ENCODE measurements at regions not wholly inside any gene's neighbourhood (a gene's known extent, or its start where the extent isn't known, plus 50 kb on each side); places are given as distances from the start of the nearest gene placed in this dataset.

GRCh38 chr2:9772999-9773902 is 70.0 kb upstream of the TAF1B start:
- DNase-seq, result no peak

DNA sequence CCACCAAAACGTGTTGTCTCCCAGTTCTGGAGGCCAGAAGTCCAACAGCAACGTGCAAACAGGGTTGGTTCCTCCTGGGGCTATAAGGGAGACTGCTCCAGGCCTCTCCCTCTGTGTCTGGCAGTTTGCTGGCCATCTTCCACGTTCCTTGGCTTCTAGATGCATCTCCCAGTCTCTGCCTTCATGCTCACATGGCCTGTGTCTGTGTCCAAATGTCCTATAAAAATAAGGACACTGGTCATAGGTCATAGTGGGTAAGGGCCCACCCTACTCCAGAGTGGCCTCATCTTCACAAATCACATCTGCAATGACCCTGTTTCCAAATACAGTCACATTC is 69.4 kb upstream of the TAF1B start:
- no peak for DNase-seq

GRCh38 chr2:9774266-9774665 is 69.0 kb upstream of the TAF1B start:
- no peak for DNase-seq

- no peak for DNase-seq
These were observed 67.9 kb upstream of the TAF1B start for GRCh38 chr2:9775351-9775750.

DNA sequence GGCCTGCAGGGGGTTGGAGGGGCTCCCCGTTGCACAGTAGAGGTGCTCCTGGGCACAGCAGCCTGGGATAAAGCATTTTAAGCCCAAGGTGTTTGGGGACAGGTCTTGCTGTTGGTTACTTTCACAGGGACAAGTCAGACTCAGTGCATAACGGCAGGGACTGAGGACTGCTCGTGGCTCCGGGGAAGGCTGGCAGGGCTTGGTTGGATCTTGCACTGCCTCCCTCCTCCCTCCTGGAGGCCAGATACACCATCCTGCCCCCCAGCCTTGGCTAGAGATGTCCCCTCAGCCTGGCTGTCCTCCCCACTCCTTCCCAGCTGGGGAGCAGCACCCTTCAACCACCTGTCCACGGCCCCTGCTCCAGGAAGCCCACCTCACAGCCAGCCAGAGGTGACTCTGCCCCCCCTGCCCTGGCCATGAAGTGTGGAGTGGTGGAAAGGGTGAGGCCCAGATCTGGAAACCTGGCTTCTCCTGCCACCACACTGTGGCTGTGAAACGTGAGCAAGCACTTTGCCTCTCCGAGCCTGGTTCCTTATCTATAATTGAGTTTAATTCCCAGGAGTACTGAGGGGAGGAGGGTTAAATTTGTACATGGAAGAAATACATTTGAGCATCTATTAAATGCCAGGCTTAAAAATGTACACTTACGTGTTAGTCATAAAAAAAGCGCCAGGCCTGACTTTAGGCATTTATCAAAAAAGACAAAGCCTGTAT is 67.1 kb upstream of the TAF1B start:
- no peak for DNase-seq

DNA sequence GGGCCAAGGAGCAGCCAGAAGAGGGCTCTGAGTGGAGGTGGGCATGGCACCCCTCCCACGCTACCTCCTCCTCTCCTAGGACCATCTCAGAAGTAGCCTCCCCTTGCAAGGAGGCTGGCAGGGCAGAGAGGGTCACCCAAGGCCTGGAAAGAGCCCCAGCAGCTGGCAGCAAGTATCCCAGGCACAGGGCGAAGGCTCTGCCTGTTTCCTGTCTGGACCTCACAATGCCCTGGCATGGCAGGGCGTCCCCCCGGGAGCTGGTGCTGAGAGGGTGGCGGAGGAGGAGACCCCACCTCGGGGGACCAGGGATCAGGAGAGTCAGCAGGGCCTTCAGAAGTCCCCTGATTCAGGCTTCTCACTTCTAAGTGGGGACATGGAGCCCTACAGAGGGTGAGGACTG is 66.2 kb upstream of the TAF1B start:
- no peak for DNase-seq

DNA sequence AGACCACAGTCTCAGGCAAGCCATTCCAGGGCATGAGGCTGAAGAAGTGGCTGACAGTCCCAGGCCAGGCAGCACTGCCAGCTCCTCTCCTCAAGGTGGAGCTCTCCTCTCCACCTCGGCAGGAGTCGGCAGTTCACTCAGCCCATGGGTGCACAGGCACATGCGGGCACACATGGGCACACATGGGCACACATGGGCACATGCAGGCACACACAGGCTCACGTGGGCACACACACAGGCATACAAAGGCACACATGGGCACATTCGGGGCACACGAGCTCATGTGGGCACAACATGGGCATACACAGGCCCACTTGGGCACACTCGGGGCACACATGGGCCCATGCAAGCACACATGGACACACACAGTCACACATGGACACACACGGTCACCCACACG is 65.3 kb upstream of the TAF1B start:
- DNase-seq, result peak in 1 of 5 donors; percentile 38

DNA sequence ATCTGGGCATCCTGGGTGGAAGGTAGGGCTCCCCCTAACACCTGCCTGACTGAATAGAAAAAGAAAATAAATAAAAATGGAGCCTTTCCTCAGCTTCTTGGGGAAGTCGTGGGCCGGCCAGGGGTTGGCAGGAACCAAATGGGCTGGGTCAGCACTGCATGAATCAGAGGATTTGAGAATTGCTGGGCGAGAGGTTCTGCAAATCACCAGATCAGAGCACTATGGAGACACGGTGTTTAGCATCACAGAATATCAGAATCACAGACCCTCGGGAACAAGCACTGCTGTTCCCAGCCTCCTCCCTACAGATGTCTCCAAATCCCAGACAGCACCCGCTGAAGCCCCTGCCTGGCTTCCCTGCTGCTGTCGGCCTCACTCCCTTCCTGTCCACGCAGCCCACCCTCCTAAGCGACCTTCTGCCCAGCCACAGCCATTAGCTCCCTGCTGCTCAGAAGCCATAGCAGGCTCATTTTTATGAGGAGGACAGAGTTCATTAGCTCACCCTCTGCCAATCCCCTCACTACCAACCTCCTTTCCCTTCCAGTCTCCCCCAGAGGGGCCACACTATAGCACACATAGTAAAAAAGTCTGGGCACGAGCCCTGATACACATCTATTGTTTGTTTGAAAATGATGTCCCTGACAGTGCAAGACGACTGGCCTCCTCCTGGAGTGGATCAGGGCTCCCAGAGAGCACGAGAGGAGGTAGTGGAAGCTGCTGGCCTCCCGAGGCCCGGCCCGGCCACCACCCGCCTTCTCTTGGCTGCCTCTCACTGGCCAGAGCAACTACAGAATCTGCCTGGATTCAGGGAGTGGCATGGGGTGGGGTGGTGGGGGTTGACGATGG is 64.6 kb upstream of the TAF1B start:
- no peak for DNase-seq

DNA sequence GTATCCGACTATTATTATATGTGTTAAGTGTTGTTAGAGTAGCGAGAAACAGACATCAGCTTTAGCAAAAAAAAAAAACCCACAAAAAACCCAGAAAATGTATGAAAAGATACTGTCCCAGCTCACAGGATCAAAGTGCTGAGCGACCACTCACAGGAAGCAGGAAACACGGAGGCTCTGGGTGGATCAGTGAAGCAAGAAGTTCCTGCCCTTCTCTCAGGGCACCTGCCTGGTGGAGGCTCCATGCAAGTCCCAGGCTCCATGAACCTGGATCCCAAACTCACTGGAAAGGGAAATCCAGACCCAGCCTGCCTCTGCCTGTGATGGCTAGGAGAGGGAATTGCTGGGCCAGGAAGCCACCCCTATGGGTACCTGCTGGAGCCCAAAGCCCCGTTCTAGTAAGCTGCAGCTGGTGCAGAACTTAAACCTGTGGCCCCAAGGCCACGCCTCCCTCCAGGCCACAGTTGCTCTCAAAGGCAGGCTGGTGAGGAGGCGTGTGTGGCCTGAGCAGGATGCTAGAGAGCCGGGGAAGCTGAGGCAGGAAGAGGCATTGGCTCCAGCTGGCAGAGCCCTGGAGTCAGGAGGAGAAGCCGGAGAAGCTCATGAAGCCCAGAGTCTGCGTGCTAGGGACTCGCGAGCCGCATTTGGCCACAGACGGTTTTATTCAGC is 63.5 kb upstream of the TAF1B start:
- DNase-seq, result peak in 3 of 5 donors; percentile 27 to 78 (median 36)

DNA sequence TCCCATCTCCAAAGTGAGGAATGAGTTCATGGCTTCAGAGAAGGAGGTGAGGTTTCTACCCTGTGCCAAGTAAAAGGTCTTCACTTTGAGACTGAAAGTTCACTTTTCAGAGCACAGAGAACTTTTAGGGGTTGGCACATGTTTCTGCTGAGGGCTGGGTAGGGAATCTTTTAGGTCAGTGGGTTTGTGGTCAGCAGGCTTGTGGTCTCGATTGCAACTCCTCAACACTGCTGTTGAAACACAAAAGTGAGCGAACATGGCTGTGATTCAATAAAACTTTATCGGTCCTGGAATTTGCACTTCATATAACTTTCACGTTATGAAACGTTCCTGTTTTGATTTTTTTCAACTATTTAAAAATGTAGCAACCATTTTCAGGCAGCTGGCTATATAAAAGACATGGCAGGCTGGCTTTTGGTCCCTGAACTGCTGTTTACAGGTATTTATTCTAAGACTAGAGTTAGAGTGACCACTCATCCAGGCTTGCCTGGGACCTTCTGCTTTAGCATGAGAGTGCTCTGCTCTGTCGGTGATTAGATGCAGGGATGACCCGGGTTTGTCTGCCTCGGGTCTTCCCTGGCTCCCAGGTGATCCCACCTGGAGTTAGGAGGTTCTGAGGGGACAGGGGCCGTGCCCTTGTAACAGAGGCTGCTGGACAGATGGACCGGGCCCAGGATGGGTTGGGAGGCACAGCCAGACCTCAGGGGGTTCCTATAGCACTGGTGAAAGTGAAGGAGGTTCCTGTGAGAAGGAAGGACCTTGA is 62.7 kb upstream of the TAF1B start:
- DNase-seq, result peak in 2 of 5 donors; percentile 23 to 40

DNA sequence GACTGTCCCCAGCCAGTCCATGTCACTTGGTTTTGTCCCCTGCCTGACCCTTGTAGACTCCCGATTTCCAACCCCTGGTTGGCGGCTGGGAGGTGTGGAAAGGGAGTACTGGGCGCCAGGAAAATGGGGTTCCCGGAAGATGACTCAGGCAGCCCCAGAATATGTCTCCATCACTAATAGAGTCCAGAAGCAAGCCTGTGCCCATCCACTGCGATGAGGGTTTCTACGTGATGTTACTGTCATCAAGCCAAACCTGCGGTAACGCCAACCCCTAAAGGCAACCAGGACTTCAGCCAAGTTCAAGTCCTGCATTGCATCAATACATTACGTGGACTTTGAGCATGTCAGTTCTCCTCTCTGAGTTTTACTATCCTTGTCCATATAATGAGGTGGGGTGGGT is 62.0 kb upstream of the TAF1B start:
- no peak for DNase-seq

GRCh38 chr2:9782197-9782719 is 61.0 kb upstream of the TAF1B start:
- DNase-seq, result peak; percentile 59 to 94 (median 68)

- no peak for DNase-seq
These were observed 53.9 kb upstream of the TAF1B start for GRCh38 chr2:9789371-9789770.

DNA sequence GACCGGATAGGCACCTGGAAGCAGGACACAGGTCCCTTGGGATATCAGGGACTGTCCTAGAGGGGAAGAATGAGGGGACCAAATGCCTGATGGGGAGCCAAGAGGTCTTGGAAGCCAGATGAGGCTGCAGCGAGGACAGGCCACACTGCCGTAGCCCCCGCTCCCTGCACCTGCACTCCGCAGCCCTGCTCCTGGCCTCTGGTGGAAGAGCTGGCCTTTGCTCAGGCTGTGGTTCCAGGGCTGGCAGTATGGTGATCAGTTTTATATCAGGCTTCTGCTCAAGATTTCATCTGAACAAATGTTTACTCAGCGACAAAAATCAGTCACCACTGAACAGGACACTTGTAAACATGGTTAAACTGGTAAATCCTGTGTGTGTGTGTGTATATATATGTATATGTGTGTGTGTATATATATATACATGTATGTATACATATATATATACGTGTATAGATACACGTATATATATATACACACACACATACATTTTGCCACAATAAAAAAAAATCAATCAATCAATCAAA is 52.5 kb upstream of the TAF1B start:
- no peak for DNase-seq

DNA sequence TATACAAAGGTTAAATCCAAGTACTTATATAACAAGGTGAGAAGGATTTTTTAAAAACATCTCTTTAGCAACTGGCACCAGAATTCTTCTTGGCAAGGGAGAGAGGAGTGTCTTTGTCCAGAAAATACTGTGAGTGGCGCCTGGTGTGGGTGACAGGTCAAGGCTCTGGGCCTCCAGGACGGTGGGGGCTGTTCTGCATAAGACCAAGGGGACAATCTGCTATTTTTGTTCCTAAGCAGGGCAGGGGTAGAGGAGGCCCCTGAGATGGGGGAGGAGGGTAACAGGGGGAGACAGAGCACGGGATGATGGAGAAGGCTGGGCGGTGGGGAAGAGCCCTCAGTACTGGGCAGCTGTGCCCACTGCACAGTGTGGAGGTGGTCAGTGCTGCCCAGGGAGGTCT is 51.6 kb upstream of the TAF1B start:
- no peak for DNase-seq

- DNase-seq, result no peak
These were observed 49.9 kb upstream of the TAF1B start for GRCh38 chr2:9793156-9793917.
